Mesodermal cell (in vitro differentiated cells): ENCODE measurements at regions not wholly inside any gene's neighbourhood (a gene's known extent, or its start where the extent isn't known, plus 50 kb on each side); places are given as distances from the start of the nearest gene placed in this dataset.

Source experiments
- H3K27ac ChIP-seq: 2 replicates; pipeline ENCODE4 v1.7.0; 2013; ENCODE audit warnings: mild to moderate bottlenecking, low read depth, low read length, moderate library complexity; ENCODE audit not compliant: severe bottlenecking
- H3K36me3 ChIP-seq: 2 replicates; pipeline ENCODE4 v1.7.1; 2013; ENCODE audit warnings: mild to moderate bottlenecking, low read length, moderate library complexity; ENCODE audit not compliant: control insufficient read depth, insufficient read depth
- H3K4me1 ChIP-seq: one replicate; pipeline ENCODE4 v1.7.1; 2013; ENCODE audit warnings: mild to moderate bottlenecking, low read length; ENCODE audit not compliant: insufficient read depth, control insufficient read depth, poor library complexity, severe bottlenecking
- H3K4me3 ChIP-seq: 2 replicates; pipeline ENCODE4 v1.7.0; 2013; ENCODE audit warnings: low read length, control low read depth, mild to moderate bottlenecking; ENCODE audit not compliant: insufficient read depth, poor library complexity, severe bottlenecking; ENCODE audit errors: extremely low read depth
- H3K9me3 ChIP-seq: 2 replicates; pipeline ENCODE4 v1.7.1; 2013; ENCODE audit warnings: mild to moderate bottlenecking, low read length, moderate library complexity; ENCODE audit not compliant: control insufficient read depth
- WGBS, 2 experiments: methylation state at CpG; one replicate each; pipeline ENCODE4 v1.1.5; 2013; ENCODE audit warnings: missing lambda C conversion rate in 2 of 2; ENCODE audit not compliant: insufficient coverage in 2 of 2; 5-methylcytosine and 5-hydroxymethylcytosine counted together

DNA sequence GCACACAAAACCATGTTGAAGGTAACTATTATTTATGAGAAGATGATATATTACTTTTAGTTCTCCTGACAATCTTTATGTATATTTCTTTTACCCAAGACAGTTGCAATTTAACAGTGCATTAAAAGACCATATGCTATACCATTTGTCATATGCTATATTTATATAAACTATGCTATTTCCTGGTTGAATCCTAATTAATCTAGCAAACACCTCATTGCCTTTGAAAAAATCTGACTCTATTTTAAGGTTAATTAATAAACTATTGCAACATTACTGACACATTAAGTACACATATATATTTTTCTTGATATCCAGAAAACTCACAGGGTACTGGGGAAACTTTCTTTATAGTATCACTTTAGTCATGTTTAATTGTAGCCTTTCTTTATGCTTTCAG, 649.4 kb upstream of the PCDH20 start:
- Histone ChIP-seq H3K4me1 (no peaks in the 10 kb centered on the region), H3K4me3 (no peak overlapping the region), H3K36me3 (no peaks in the 10 kb centered on the region), H3K9me3 (no peaks in the 10 kb centered on the region), H3K27ac (no peak overlapping the region)

DNA sequence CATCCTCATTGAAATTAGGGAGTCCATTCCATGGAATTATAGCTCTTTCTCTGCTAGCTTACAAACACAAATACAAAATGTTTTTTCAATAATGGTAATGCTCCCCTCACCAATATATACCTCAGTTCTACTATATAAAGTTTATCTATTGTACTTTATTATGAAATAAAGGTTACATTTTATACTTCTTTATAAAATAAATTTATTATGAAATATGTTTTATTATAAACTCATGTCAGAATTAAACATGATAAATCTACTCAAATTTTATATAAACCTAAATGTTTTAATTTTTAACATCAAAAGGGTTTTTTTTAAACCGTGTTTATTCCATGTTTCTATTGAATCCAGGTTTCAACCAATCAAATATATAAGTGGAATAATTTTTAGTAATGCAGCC, 646.1 kb upstream of the PCDH20 start:
- Histone ChIP-seq H3K27ac (no peak overlapping the region), H3K4me3 (no peak overlapping the region), H3K36me3 (no peaks in the 10 kb centered on the region), H3K9me3 (no peaks in the 10 kb centered on the region), H3K4me1 (no peaks in the 10 kb centered on the region)
- WGBS, 2 experiments, result no CpG with 5 or more reads among the region's 1 CpG

DNA sequence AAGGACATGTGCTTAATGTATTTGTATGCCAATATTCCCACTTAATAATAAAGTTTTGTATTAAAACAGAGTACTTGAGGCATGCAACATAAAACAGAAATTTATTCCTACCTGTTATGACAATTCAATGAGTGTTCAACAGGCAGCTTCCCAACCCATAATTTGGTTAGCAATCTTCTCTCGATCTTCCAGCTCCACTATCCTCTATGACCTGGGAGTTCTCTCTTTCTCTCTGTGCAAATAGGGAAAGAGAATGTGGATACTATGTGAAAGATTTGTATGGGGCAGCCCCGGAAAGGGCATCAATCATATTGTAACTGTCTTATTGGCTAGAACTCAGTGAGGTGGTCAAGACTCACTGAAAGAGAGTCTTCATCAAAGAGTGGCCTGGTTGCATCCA, 644.9 kb upstream of the PCDH20 start:
- H3K4me1 ChIP-seq, result no peaks in the 10 kb centered on the region
- no peak overlapping the region for H3K27ac ChIP-seq
- no peaks in the 10 kb centered on the region for H3K36me3 ChIP-seq
- no peak overlapping the region for H3K4me3 ChIP-seq
- no CpG with 5 or more reads among the region's 2 CpGs for WGBS, 2 experiments
- H3K9me3 ChIP-seq, result no peaks in the 10 kb centered on the region

GRCh38 chr13:62057286-62057685, 641.6 kb upstream of the PCDH20 start:
- no peaks in the 10 kb centered on the region for H3K36me3 ChIP-seq
- no CpG with 5 or more reads among the region's 2 CpGs for WGBS, 2 experiments

DNA sequence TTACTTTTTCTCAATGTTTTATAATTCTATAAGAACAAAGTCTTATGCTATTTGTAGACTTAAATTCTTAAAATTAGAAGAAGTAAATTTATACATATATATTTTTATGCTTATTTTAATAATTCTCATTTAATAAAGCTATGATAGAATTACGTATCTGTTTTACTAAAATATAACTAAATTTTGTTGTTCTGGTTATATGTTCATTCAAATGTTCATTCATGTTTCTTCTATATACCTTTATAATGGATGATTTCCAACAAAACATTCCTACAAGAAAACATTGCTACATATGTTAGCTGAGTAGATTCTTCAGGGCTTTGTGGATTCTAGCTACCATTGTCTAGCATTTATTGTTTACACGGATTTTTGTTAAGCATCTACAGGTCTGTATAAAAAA, 634.3 kb upstream of the PCDH20 start:
- Histone ChIP-seq H3K4me3 (no peak overlapping the region), H3K9me3 (peaks cover 3% of the 10 kb centered on the region), H3K4me1 (no peaks in the 10 kb centered on the region), H3K36me3 (no peaks in the 10 kb centered on the region), H3K27ac (no peak overlapping the region)
- WGBS, 2 experiments, result 100% methylated on average over 1 of the region's 2 CpGs; no CpG with 5 or more reads in 1 of the 2 experiments

More at GRCh38 chr13:62057286-62057685, 641.6 kb upstream of the PCDH20 start:
- Histone ChIP-seq H3K4me1 (no peaks in the 10 kb centered on the region), H3K27ac (no peak overlapping the region), H3K4me3 (no peak overlapping the region), H3K9me3 (no peaks in the 10 kb centered on the region)

GRCh38 chr13:62046512-62046911, 630.9 kb upstream of the PCDH20 start:
- H3K36me3 ChIP-seq, result no peaks in the 10 kb centered on the region
- H3K4me1 ChIP-seq, result no peaks in the 10 kb centered on the region
- no peak overlapping the region for H3K27ac ChIP-seq
- 90 to 93% methylated on average over 9 to 13 of the region's 13 CpGs for WGBS, 2 experiments
- H3K4me3 ChIP-seq, result no peak overlapping the region
- peaks cover 3% of the 10 kb centered on the region for H3K9me3 ChIP-seq

GRCh38 chr13:62043600-62043999, 628.0 kb upstream of the PCDH20 start:
- no peak overlapping the region for H3K27ac ChIP-seq
- H3K9me3 ChIP-seq, result peaks cover 3% of the 10 kb centered on the region
- whole genome bisulfite sequencing, 2 experiments, result no CpG with 5 or more reads among the region's 3 CpGs
- no peaks in the 10 kb centered on the region for H3K36me3 ChIP-seq
- H3K4me3 ChIP-seq, result no peak overlapping the region
- no peaks in the 10 kb centered on the region for H3K4me1 ChIP-seq

GRCh38 chr13:62040806-62041205, 625.2 kb upstream of the PCDH20 start:
- no peak overlapping the region for H3K27ac ChIP-seq
- no peaks in the 10 kb centered on the region for H3K36me3 ChIP-seq
- peaks cover 2% of the 10 kb centered on the region for H3K9me3 ChIP-seq
- no CpG with 5 or more reads among the region's 2 CpGs for whole genome bisulfite sequencing, 2 experiments
- H3K4me1 ChIP-seq, result no peaks in the 10 kb centered on the region
- H3K4me3 ChIP-seq, result no peak overlapping the region

DNA sequence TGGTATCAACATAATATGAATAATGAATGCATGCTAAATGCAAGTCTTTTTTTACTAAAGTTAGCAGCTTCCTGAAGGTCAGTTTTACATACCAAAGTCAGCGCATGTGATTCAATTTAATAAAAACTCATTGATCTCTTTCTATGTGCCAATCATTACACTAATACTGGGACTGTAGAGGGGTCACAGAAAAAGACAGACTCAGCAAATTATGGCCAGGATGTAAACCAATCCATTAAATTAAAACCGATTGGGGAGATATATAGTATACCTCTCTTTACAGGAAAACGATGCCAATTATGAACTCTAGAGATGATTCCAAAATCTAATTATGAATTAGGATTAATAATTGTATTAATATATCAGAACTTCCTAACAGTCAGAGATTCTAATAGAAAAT, 624.4 kb upstream of the PCDH20 start:
- no peak overlapping the region for H3K4me3 ChIP-seq
- no peaks in the 10 kb centered on the region for H3K36me3 ChIP-seq
- H3K4me1 ChIP-seq, result no peaks in the 10 kb centered on the region
- H3K9me3 ChIP-seq, result no peaks in the 10 kb centered on the region
- no peak overlapping the region for H3K27ac ChIP-seq
- WGBS, 2 experiments, result no CpG with 5 or more reads among the region's 3 CpGs

- Histone ChIP-seq H3K4me3 (no peak overlapping the region), H3K9me3 (no peaks in the 10 kb centered on the region), H3K4me1 (no peaks in the 10 kb centered on the region), H3K27ac (no peak overlapping the region), H3K36me3 (no peaks in the 10 kb centered on the region)
- WGBS, 2 experiments, result 75 to 90% methylated on average over 1 of the region's 1 CpG
These were observed 622.6 kb upstream of the PCDH20 start for GRCh38 chr13:62038214-62038613.

DNA sequence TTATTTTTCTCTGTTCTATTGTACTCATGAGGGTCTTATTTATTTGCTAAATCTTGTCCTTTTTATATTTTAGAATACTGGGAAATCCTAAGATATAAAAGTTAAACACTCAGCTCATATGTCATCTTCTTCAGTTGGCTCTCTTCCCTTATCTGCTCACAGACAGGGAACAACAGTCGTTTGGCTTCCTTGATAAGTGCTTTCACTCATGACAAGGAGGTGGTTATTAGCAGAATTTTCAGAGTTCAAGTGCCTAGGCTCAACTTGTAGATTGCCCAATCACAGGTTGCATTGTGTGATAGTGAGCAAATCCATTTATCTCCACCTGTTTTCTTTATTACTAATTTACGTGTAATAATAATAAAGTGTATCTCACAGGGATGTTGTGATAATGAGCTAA, 620.3 kb upstream of the PCDH20 start:
- 80 to 88% methylated on average over 1 of the region's 2 CpGs for WGBS, 2 experiments
- no peaks in the 10 kb centered on the region for H3K36me3 ChIP-seq

GRCh38 chr13:62033934-62034333, 618.3 kb upstream of the PCDH20 start:
- Histone ChIP-seq H3K4me3 (no peak overlapping the region), H3K27ac (no peak overlapping the region), H3K9me3 (no peaks in the 10 kb centered on the region), H3K4me1 (no peaks in the 10 kb centered on the region), H3K36me3 (no peaks in the 10 kb centered on the region)
- 83 to 100% methylated on average over 1 to 2 of the region's 4 CpGs for WGBS, 2 experiments

More for the DNA sequence above, 620.3 kb upstream of the PCDH20 start:
- Histone ChIP-seq H3K27ac (no peak overlapping the region), H3K4me3 (no peak overlapping the region), H3K9me3 (no peaks in the 10 kb centered on the region), H3K4me1 (no peaks in the 10 kb centered on the region)
